IMR-90 (cell line): ENCODE measurements at regions not wholly inside any gene's neighbourhood (a gene's known extent, or its start where the extent isn't known, plus 50 kb on each side); places are given as distances from the start of the nearest gene placed in this dataset.

Experiments used
- ATAC-seq: fragments of 200-7000 bp; cut with Tn5 transposase; 2 replicates; pipeline ENCODE4 v1.9.1; 2020; ENCODE audit warnings: low read depth, mild to moderate bottlenecking, moderate library complexity
- BruUV-seq: library from RNA; stranded (reverse); fragments of 400-500 nt; replicated peaks from 2 replicates; lab custom pipeline; 2021; lab: Mats Ljungman, UMichigan
- CTCF ChIA-PET: fragments of 300-600 bp; formaldehyde crosslinking; extraction: SDS; loops from one replicate; lab custom pipeline; 2021; ENCODE audit warnings: antibody characterized with exemption; lab: Yijun Ruan, JAX
- POLR2A ChIA-PET: fragments of 300-600 bp; sonication (Branson Sonifier 250); formaldehyde crosslinking; loops from one replicate; lab custom pipeline; 2022; ENCODE audit warnings: antibody characterized with exemption; ENCODE audit not compliant: unreplicated experiment; lab: Charles Lee
- DNase-seq: peaks from one replicate; pipeline ENCODE4 v3.0.0; 2013
- H2AFZ ChIP-seq: replicated peaks from 2 replicates; pipeline ENCODE3; 2013; ENCODE audit warnings: low read length, mild to moderate bottlenecking; ENCODE audit not compliant: poor library complexity
- H2AK5ac ChIP-seq: 2 replicates; pipeline ENCODE4 v1.6.1; 2013; ENCODE audit warnings: low read depth, low read length, inconsistent platforms
- H2AK9ac ChIP-seq: replicated peaks from 2 replicates; pipeline ENCODE3; 2013; ENCODE audit warnings: mild to moderate bottlenecking, low read depth, low read length, moderate library complexity; ENCODE audit not compliant: poor library complexity
- H2BK120ac ChIP-seq: 2 replicates; pipeline ENCODE4 v1.6.1; 2013; ENCODE audit warnings: low read depth, low read length, inconsistent platforms
- H2BK15ac ChIP-seq: 3 replicates; pipeline ENCODE4 v1.6.1; 2013; ENCODE audit warnings: low read depth, low read length, inconsistent platforms
- H2BK20ac ChIP-seq: 2 replicates; pipeline ENCODE4 v1.6.1; 2013; ENCODE audit warnings: low read depth, mild to moderate bottlenecking, inconsistent platforms, low read length, moderate library complexity
- H2BK5ac ChIP-seq: 2 replicates; pipeline ENCODE4 v1.6.1; 2013; ENCODE audit warnings: mild to moderate bottlenecking, low read depth, low read length, inconsistent platforms; ENCODE audit not compliant: poor library complexity, severe bottlenecking
- H3K14ac ChIP-seq: replicated peaks from 2 replicates; pipeline ENCODE4 v1.6.1; 2013; ENCODE audit warnings: low read depth, low read length, inconsistent platforms
- H3K18ac ChIP-seq: 2 replicates; pipeline ENCODE4 v1.6.1; 2013; ENCODE audit warnings: low read depth, low read length, control low read depth
- H3K23ac ChIP-seq: 2 replicates; pipeline ENCODE4 v1.6.1; 2013; ENCODE audit warnings: low read depth, low read length, inconsistent platforms
- H3K27ac ChIP-seq: 2 replicates; pipeline ENCODE4 v1.5.1; 2013; ENCODE audit warnings: mild to moderate bottlenecking, control low read depth, low read length; ENCODE audit not compliant: insufficient read depth
- H3K27me3 ChIP-seq: 2 replicates; pipeline ENCODE4 v1.6.1; 2013; ENCODE audit warnings: low read length; ENCODE audit not compliant: control insufficient read depth, insufficient read depth
- H3K36me3 ChIP-seq: 2 replicates; pipeline ENCODE4 v1.6.1; 2013; ENCODE audit warnings: low read length, mixed read lengths; ENCODE audit not compliant: control insufficient read depth, insufficient read depth
- H3K4ac ChIP-seq: 2 replicates; pipeline ENCODE4 v1.6.1; 2013; ENCODE audit warnings: low read depth, low read length, inconsistent platforms
- H3K4me1 ChIP-seq: 2 replicates; pipeline ENCODE4 v1.6.1; 2013; ENCODE audit warnings: low read length, mixed read lengths; ENCODE audit not compliant: control insufficient read depth, insufficient read depth
- H3K4me2 ChIP-seq: 2 replicates; pipeline ENCODE4 v1.6.1; 2013; ENCODE audit warnings: low read depth, mild to moderate bottlenecking, control low read depth, low read length, moderate library complexity
- H3K4me3 ChIP-seq: 2 replicates; pipeline ENCODE4 v1.5.1; 2013; ENCODE audit warnings: low read depth, mild to moderate bottlenecking, control low read depth, low read length, moderate library complexity; ENCODE audit not compliant: insufficient read depth
- H3K56ac ChIP-seq: 2 replicates; pipeline ENCODE4 v1.6.1; 2013; ENCODE audit warnings: low read length, inconsistent platforms; ENCODE audit not compliant: insufficient read depth; ENCODE audit errors: extremely low read depth
- H3K79me1 ChIP-seq, 2 experiments: 2 replicates each; pipeline ENCODE4 v1.6.1; 2013; ENCODE audit warnings: low read length in 2 of 2, inconsistent platforms in 1 of 2, low read depth in 1 of 2
- H3K9ac ChIP-seq: 2 replicates; pipeline ENCODE4 v1.6.1; 2013; ENCODE audit warnings: low read depth, low read length, control low read depth
- H3K9me1 ChIP-seq: 2 replicates; pipeline ENCODE4 v1.6.1; 2013; ENCODE audit warnings: low read length, inconsistent platforms; ENCODE audit not compliant: insufficient read depth
- H3K9me3 ChIP-seq: 2 replicates; pipeline ENCODE4 v1.6.1; 2013; ENCODE audit warnings: low read length; ENCODE audit not compliant: control insufficient read depth, insufficient read depth
- H4K20me1 ChIP-seq: 2 replicates; pipeline ENCODE4 v1.6.1; 2013; ENCODE audit warnings: low read length, inconsistent platforms; ENCODE audit not compliant: insufficient read depth
- H4K5ac ChIP-seq: 2 replicates; pipeline ENCODE4 v1.6.1; 2013; ENCODE audit warnings: mild to moderate bottlenecking, low read depth, low read length, control low read depth
- H4K8ac ChIP-seq, 2 experiments: 2 replicates each; pipeline ENCODE4 v1.6.1; 2013; ENCODE audit warnings: low read depth in 2 of 2, low read length in 2 of 2, control low read depth in 1 of 2, inconsistent platforms in 1 of 2
- H4K91ac ChIP-seq: 2 replicates; pipeline ENCODE4 v1.6.1; 2013; ENCODE audit warnings: low read depth, low read length, inconsistent platforms; ENCODE audit not compliant: insufficient read depth
- BHLHE40 ChIP-seq: fragments of 150-350 bp; IDR thresholded peaks from 2 replicates; pipeline ENCODE4 v1.6.1; 2016; ENCODE audit warnings: mild to moderate bottlenecking, low read depth, low read length
- CEBPB ChIP-seq: IDR thresholded peaks from 2 replicates; pipeline ENCODE4 v1.6.1; 2012; ENCODE audit warnings: low read depth, low read length, improper control_type of control experiment
- FOS ChIP-seq: fragments of 150-350 bp; IDR thresholded peaks from 2 replicates; pipeline ENCODE4 v1.6.1; 2016; ENCODE audit warnings: low read depth, low read length
- MAFK ChIP-seq: IDR thresholded peaks from 2 replicates; pipeline ENCODE4 v1.6.1; 2012; ENCODE audit warnings: low read depth, low read length, improper control_type of control experiment
- MXI1 ChIP-seq: IDR thresholded peaks from 2 replicates; pipeline ENCODE4 v1.6.1; 2012; ENCODE audit warnings: low read depth, mild to moderate bottlenecking, low read length, moderate library complexity, borderline replicate concordance
- NFE2L2 ChIP-seq: fragments of 150-350 bp; IDR thresholded peaks from 2 replicates; pipeline ENCODE4 v1.6.1; 2016; ENCODE audit warnings: low read depth, mild to moderate bottlenecking, low read length
- RCOR1 ChIP-seq: IDR thresholded peaks from 2 replicates; pipeline ENCODE4 v1.6.1; 2012; ENCODE audit warnings: mild to moderate bottlenecking, low read length, improper control_type of control experiment; ENCODE audit not compliant: insufficient replicate concordance
- RFX5 ChIP-seq: IDR thresholded peaks from 2 replicates; pipeline ENCODE4 v1.8.0; 2012; ENCODE audit warnings: low read depth, mild to moderate bottlenecking, low read length, moderate library complexity
- WGBS, 2 experiments: methylation state at CpG; one replicate each; pipeline versions ENCODE4 v1.1.5 to v1.1.7; 2013; ENCODE audit warnings: missing lambda C conversion rate in 2 of 2; ENCODE audit not compliant: insufficient read length in 1 of 2; ENCODE audit errors: extremely low coverage in 2 of 2; 5-methylcytosine and 5-hydroxymethylcytosine counted together
- dilution Hi-C: fragments of 300-500 bp; cut with HindIII; formaldehyde crosslinking; loops from one replicate; pipeline ENCODE4 v1.14.3; 2018; ENCODE audit warnings: low sequenced_read_pairs; ENCODE audit not compliant: unreplicated experiment
- in situ Hi-C: fragments of 300-500 bp; cut with MboI; formaldehyde crosslinking; loops from 3 replicates; pipeline ENCODE4 v1.14.3; 2019; ENCODE audit warnings: low sequenced_read_pairs, inconsistent platforms, mixed read lengths
- intact Hi-C: fragments of 100-400 bp; cut with micrococcal nuclease; formaldehyde crosslinking; loops from 2 replicates; pipeline ENCODE4 v1.10.0; 2022
- TF ChIP-seq, protein P1 (sequence below): fragments of 150-350 bp; IDR thresholded peaks from 2 replicates; pipeline ENCODE4 v1.6.1; 2016; ENCODE audit warnings: low read depth, mild to moderate bottlenecking, low read length, moderate library complexity, borderline replicate concordance
- TF ChIP-seq, protein P2 (sequence below): conservative IDR thresholded peaks from 2 replicates; pipeline ENCODE4 v1.5.1; 2012; ENCODE audit warnings: mild to moderate bottlenecking, low read depth, low read length, improper control_type of control experiment

DNA sequence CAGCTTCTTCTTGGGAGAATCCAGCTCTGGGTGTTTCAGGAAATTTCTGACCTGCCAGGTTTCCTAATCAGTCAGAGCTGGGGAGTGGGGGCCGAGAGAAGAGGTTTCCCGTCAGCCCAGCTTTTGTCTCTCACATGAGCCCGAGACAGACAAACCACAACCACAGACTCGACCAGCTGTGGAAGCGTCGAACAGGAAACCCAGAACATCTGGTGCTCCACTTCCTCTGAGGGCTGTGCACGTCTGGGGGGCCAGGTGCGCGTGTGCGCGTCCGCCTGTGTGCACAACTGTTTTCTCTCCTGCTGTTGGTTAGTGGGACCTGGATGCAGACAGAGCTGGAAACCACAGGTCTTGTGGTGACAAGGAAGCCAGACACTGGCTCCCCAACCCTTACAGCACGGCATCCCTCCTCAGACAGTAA, 113.0 kb upstream of the SLC25A33 start:
- Histone ChIP-seq H2AK9ac (no peak overlapping the region), H3K9me3 (peaks cover 3% of the 10 kb centered on the region; the same call in 1 of the 2 replicates), H3K4me2 (no peak overlapping the region), H3K4me3 (no peak overlapping the region), H3K79me1 (peaks cover 0 to 5% of the 10 kb centered on the region in 2 experiments; a peak in 1 of 4 replicates), H3K23ac (no peak overlapping the region), H3K27ac (no peak overlapping the region), H3K18ac (no peak overlapping the region), H3K14ac (no peak overlapping the region), H3K4me1 (peaks cover 4% of the 10 kb centered on the region; the same call in 1 of the 2 replicates), H3K27me3 (peaks cover 6% of the 10 kb centered on the region), H3K4ac (no peak overlapping the region), H2BK15ac (no peak overlapping the region), H3K36me3 (no peaks in the 10 kb centered on the region), H4K91ac (no peak overlapping the region), H3K9ac (no peak overlapping the region), H3K56ac (no peak overlapping the region), H2BK20ac (no peak overlapping the region), H2BK120ac (no peak overlapping the region), H2BK5ac (no peak overlapping the region), H2AFZ (peak overlapping the region; percentile 52), H4K8ac (no peak overlapping the region), H3K9me1 (peaks cover 4% of the 10 kb centered on the region; the same call in 1 of the 2 replicates), H4K20me1 (no peaks in the 10 kb centered on the region), H2AK5ac (no peak overlapping the region), H4K5ac (no peak overlapping the region)
- no peak for TF ChIP-seq BHLHE40
- TF ChIP-seq NFE2L2 = no peak
- TF ChIP-seq, protein P1, sequence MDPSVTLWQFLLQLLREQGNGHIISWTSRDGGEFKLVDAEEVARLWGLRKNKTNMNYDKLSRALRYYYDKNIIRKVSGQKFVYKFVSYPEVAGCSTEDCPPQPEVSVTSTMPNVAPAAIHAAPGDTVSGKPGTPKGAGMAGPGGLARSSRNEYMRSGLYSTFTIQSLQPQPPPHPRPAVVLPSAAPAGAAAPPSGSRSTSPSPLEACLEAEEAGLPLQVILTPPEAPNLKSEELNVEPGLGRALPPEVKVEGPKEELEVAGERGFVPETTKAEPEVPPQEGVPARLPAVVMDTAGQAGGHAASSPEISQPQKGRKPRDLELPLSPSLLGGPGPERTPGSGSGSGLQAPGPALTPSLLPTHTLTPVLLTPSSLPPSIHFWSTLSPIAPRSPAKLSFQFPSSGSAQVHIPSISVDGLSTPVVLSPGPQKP = no peak
- no peak for TF ChIP-seq MXI1
- TF ChIP-seq, protein P2, sequence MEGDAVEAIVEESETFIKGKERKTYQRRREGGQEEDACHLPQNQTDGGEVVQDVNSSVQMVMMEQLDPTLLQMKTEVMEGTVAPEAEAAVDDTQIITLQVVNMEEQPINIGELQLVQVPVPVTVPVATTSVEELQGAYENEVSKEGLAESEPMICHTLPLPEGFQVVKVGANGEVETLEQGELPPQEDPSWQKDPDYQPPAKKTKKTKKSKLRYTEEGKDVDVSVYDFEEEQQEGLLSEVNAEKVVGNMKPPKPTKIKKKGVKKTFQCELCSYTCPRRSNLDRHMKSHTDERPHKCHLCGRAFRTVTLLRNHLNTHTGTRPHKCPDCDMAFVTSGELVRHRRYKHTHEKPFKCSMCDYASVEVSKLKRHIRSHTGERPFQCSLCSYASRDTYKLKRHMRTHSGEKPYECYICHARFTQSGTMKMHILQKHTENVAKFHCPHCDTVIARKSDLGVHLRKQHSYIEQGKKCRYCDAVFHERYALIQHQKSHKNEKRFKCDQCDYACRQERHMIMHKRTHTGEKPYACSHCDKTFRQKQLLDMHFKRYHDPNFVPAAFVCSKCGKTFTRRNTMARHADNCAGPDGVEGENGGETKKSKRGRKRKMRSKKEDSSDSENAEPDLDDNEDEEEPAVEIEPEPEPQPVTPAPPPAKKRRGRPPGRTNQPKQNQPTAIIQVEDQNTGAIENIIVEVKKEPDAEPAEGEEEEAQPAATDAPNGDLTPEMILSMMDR = no peak
- TF ChIP-seq RFX5 = no peak
- no peak for TF ChIP-seq MAFK
- TF ChIP-seq RCOR1 = no peak
- no peak for TF ChIP-seq FOS
- no peak for TF ChIP-seq CEBPB
- intact Hi-C loops = no loop called here
- CTCF ChIA-PET = no interaction called here
- no CpG with 5 or more reads among the region's 13 CpGs for WGBS, 2 experiments
- no peak for DNase-seq
- in situ Hi-C loops = no loop called here
- dilution Hi-C loops = no loop called here
- POLR2A ChIA-PET = no interaction called here
- no TSS peak for BruUV-seq
- ATAC-seq = no peak
